ENCODE measurements at regions not wholly inside any gene's neighbourhood (a gene's known extent, or its start where the extent isn't known, plus 50 kb on each side); places are given as distances from the start of the nearest gene placed in this dataset.

GRCh38 chr5:125162714-125163113 is 416.3 kb upstream of the ZNF608 start:
- Histone ChIP-seq H3K27me3 (ENCODE audit: control insufficient read depth in 4 of 4, insufficient read depth in 4 of 4, low read length in 3 of 4) (no peaks in the 10 kb centered on the region), H3K9ac (ENCODE audit: low read depth in 1 of 2, low read length in 2 of 2) (no peak overlapping the region), H3K27ac (ENCODE audit: low read depth in 1 of 2, low read length in 2 of 2) (no peak overlapping the region), H3K9me3 (ENCODE audit: control insufficient read depth in 4 of 4, low read length in 3 of 4) (peaks cover 0 to 4% (median under 1%) of the 10 kb centered on the region in 4 donors), H3K4me1 (ENCODE audit: control insufficient read depth in 4 of 4, insufficient read depth in 4 of 4, low read length in 3 of 4) (no peaks in the 10 kb centered on the region), H3K4me3 (ENCODE audit: low read depth in 1 of 3, low read length in 3 of 3) (no peak overlapping the region), H3K36me3 (ENCODE audit: control insufficient read depth in 4 of 4, insufficient read depth in 3 of 4, low read depth in 1 of 4, low read length in 3 of 4) (no peaks in the 10 kb centered on the region)
- TF ChIP-seq REST (IDR thresholded peaks at IDR 0.05) (no peak), YY1 (IDR thresholded peaks at IDR 0.05) (no peak), HNF4G (IDR thresholded peaks at IDR 0.05) (no peak), FOXA1 (IDR thresholded peaks at IDR 0.05) (no peak), NR2F2 (IDR thresholded peaks at IDR 0.05) (no peak), TAF1 (conservative IDR thresholded peaks at IDR 0.05) (no peak), MAX (IDR thresholded peaks at IDR 0.05) (no peak), RXRA (IDR thresholded peaks at IDR 0.05) (no peak), JUND (IDR thresholded peaks at IDR 0.05) (no peak)
- 93% methylated on average over 1 of the region's 1 CpG for WGBS
- no peak for DNase-seq (ENCODE audit: low spot score)

- no peak overlapping the region for H3K9ac ChIP-seq (ENCODE audit: low read depth in 1 of 2, low read length in 2 of 2)
- H3K27me3 ChIP-seq (ENCODE audit: control insufficient read depth in 4 of 4, insufficient read depth in 4 of 4, low read length in 3 of 4), result no peaks in the 10 kb centered on the region
- 67% methylated on average over 1 of the region's 1 CpG for WGBS
- H3K36me3 ChIP-seq (ENCODE audit: control insufficient read depth in 4 of 4, insufficient read depth in 3 of 4, low read depth in 1 of 4, low read length in 3 of 4), result no peaks in the 10 kb centered on the region
- H3K4me3 ChIP-seq (ENCODE audit: low read depth in 1 of 3, low read length in 3 of 3), result no peak overlapping the region
- no peaks in the 10 kb centered on the region for H3K4me1 ChIP-seq (ENCODE audit: control insufficient read depth in 4 of 4, insufficient read depth in 4 of 4, low read length in 3 of 4)
- H3K27ac ChIP-seq (ENCODE audit: low read depth in 1 of 2, low read length in 2 of 2), result no peak overlapping the region
- TF ChIP-seq SP1 (IDR thresholded peaks at IDR 0.05) (no peak), REST (IDR thresholded peaks at IDR 0.05) (no peak), YY1 (IDR thresholded peaks at IDR 0.05) (no peak)
- DNase-seq (ENCODE audit: low spot score), result no peak
- peaks cover 0 to 6% (median under 1%) of the 10 kb centered on the region in 4 donors for H3K9me3 ChIP-seq (ENCODE audit: control insufficient read depth in 4 of 4, low read length in 3 of 4)
These were observed 423.0 kb upstream of the ZNF608 start for GRCh38 chr5:125169396-125169795.

- no peak for DNase-seq (ENCODE audit: low spot score)
- Histone ChIP-seq H3K27me3 (ENCODE audit: control insufficient read depth in 4 of 4, insufficient read depth in 4 of 4, low read length in 3 of 4) (no peaks in the 10 kb centered on the region), H3K4me3 (ENCODE audit: low read depth in 1 of 3, low read length in 3 of 3) (no peak overlapping the region), H3K4me1 (ENCODE audit: control insufficient read depth in 4 of 4, insufficient read depth in 4 of 4, low read length in 3 of 4) (no peaks in the 10 kb centered on the region), H3K27ac (ENCODE audit: low read depth in 1 of 2, low read length in 2 of 2) (no peak overlapping the region), H3K9ac (ENCODE audit: low read depth in 1 of 2, low read length in 2 of 2) (no peak overlapping the region), H3K36me3 (ENCODE audit: control insufficient read depth in 4 of 4, insufficient read depth in 3 of 4, low read depth in 1 of 4, low read length in 3 of 4) (no peaks in the 10 kb centered on the region), H3K9me3 (ENCODE audit: control insufficient read depth in 4 of 4, low read length in 3 of 4) (peaks cover 0 to 6% (median under 1%) of the 10 kb centered on the region in 4 donors)
- no peak for TF ChIP-seq YY1 (IDR thresholded peaks at IDR 0.05)
- 67% methylated on average over 1 of the region's 1 CpG for WGBS
These were observed 425.2 kb upstream of the ZNF608 start for GRCh38 chr5:125171641-125172040.

Measured in liver (tissue), 7 donors.